Endothelial cell of umbilical vein (primary cell): ENCODE measurements at regions not wholly inside any gene's neighbourhood (a gene's known extent, or its start where the extent isn't known, plus 50 kb on each side); places are given as distances from the start of the nearest gene placed in this dataset.

Experiments
- BruUV-seq: library from RNA; stranded (reverse); fragments of 400-500 nt; replicated peaks from 2 replicates; lab custom pipeline; 2021; lab: Mats Ljungman, UMichigan
- CTCF ChIA-PET: fragments of 300-600, 350-600 bp; sonication (Branson Sonifier 250); formaldehyde crosslinking; loops from one replicate; lab custom pipeline; 2021; ENCODE audit warnings: antibody characterized with exemption, inconsistent platforms; lab: Charles Lee
- POLR2A ChIA-PET: fragments of 300-600, 350-600 bp; sonication (Branson Sonifier 250); formaldehyde crosslinking; loops from one replicate; lab custom pipeline; 2021; ENCODE audit warnings: antibody characterized with exemption, inconsistent platforms; lab: Charles Lee
- DNase-seq: peaks from one replicate; pipeline ENCODE4 v3.0.0-alpha.2; 2011; ENCODE audit warnings: low read depth, low spot score
- FAIRE-seq: peaks from 2 replicates; lab custom pipeline; 2011; peaks lifted over from hg19 to GRCh38; lab: Jason Lieb, UNC
- H2AFZ ChIP-seq: 2 replicates; pipeline ENCODE4 v1.6.0; 2012; ENCODE audit warnings: low read depth, low read length, control low read depth, inconsistent platforms
- H3K27ac ChIP-seq: 2 replicates; pipeline ENCODE4 v1.5.1; 2011; ENCODE audit warnings: low read depth, mild to moderate bottlenecking, control low read depth, low read length, moderate library complexity; ENCODE audit not compliant: insufficient read depth
- H3K27me3 ChIP-seq, 2 experiments: 2 replicates each; pipeline versions ENCODE4 v1.6.0 to v1.6.1; 2011; ENCODE audit warnings: low read length in 2 of 2, mixed read lengths in 1 of 2; ENCODE audit not compliant: control insufficient read depth in 2 of 2, insufficient read depth in 2 of 2
- H3K36me3 ChIP-seq, 2 experiments: 2 replicates in 1 of 2; 3 replicates in 1 of 2; pipeline ENCODE4 v1.5.1; 2011; ENCODE audit warnings: low read length in 2 of 2, mild to moderate bottlenecking in 1 of 2, moderate library complexity in 1 of 2; ENCODE audit not compliant: control insufficient read depth in 2 of 2, insufficient read depth in 2 of 2; ENCODE audit errors: extremely low read depth in 1 of 2
- H3K4me1 ChIP-seq: 3 replicates; pipeline ENCODE4 v1.5.1; 2011; ENCODE audit warnings: mild to moderate bottlenecking, low read length; ENCODE audit not compliant: control insufficient read depth, insufficient read depth; ENCODE audit errors: extremely low read depth
- H3K4me2 ChIP-seq: 2 replicates; pipeline ENCODE4 v1.6.1; 2011; ENCODE audit warnings: low read length, control low read depth, mixed read lengths; ENCODE audit not compliant: insufficient read depth
- H3K4me3 ChIP-seq, 3 experiments: fragments of 200-600 bp in 1 of 3; sonication (generic), shearing (Covaris generic) in 1 of 3; replicated peaks in 1 of 3; 2 replicates each; pipeline ENCODE4 v1.5.1; 2011 to 2016; ENCODE audit warnings: control low read depth in 3 of 3, low read length in 3 of 3, mild to moderate bottlenecking in 2 of 3, inconsistent platforms in 1 of 3, low read depth in 1 of 3, moderate library complexity in 1 of 3; ENCODE audit not compliant: insufficient read depth in 1 of 3
- H3K79me2 ChIP-seq: 2 replicates; pipeline ENCODE4 v1.6.0; 2012; ENCODE audit warnings: low read length, inconsistent platforms; ENCODE audit not compliant: control insufficient read depth, insufficient read depth
- H3K9ac ChIP-seq: replicated peaks from 2 replicates; pipeline ENCODE3; 2011; ENCODE audit warnings: low read length, control low read depth; ENCODE audit not compliant: insufficient read depth; ENCODE audit errors: extremely low read depth
- H3K9me1 ChIP-seq: replicated peaks from 3 replicates; pipeline ENCODE4 v1.6.0; 2011; ENCODE audit warnings: mild to moderate bottlenecking, low read length; ENCODE audit not compliant: control insufficient read depth, insufficient read depth; ENCODE audit errors: extremely low read depth
- H3K9me3 ChIP-seq: replicated peaks from 2 replicates; pipeline ENCODE4 v1.5.1; 2012; ENCODE audit warnings: low read length, inconsistent platforms; ENCODE audit not compliant: control insufficient read depth, insufficient read depth
- H4K20me1 ChIP-seq: replicated peaks from 2 replicates; pipeline ENCODE3; 2011; ENCODE audit warnings: mild to moderate bottlenecking, low read length; ENCODE audit not compliant: control insufficient read depth, insufficient read depth; ENCODE audit errors: extremely low read depth
- CTCF ChIP-seq, 2 donors: IDR thresholded peaks; 1 replicate in 1 of 2; 2 replicates in 1 of 2; pipeline ENCODE4 v1.5.1; 2011; ENCODE audit warnings: low read length in 2 of 2, mild to moderate bottlenecking in 2 of 2, moderate library complexity in 2 of 2, control low read depth in 1 of 2, inconsistent platforms in 1 of 2, low read depth in 1 of 2; ENCODE audit not compliant: insufficient read depth in 1 of 2; ENCODE audit errors: extremely low read depth in 1 of 2
- EZH2 ChIP-seq: IDR thresholded peaks from 2 replicates; pipeline ENCODE4 v1.6.1; 2012; ENCODE audit warnings: borderline replicate concordance, low read depth, mild to moderate bottlenecking, moderate library complexity, low read length, inconsistent platforms; ENCODE audit not compliant: severe bottlenecking
- FOS ChIP-seq: IDR thresholded peaks from 2 replicates; pipeline ENCODE4 v1.6.1; 2011; ENCODE audit warnings: mild to moderate bottlenecking, low read length, moderate library complexity, borderline replicate concordance; ENCODE audit not compliant: insufficient read depth
- GATA2 ChIP-seq: IDR thresholded peaks from 2 replicates; pipeline ENCODE4 v1.7.0; 2011; ENCODE audit warnings: low read depth, mild to moderate bottlenecking, moderate library complexity, mixed read lengths, low read length; ENCODE audit not compliant: insufficient read length, insufficient read depth
- JUN ChIP-seq: IDR thresholded peaks from 2 replicates; pipeline ENCODE4 v1.6.1; 2011; ENCODE audit warnings: borderline replicate concordance, low read depth; ENCODE audit not compliant: insufficient read length, insufficient read depth
- MAX ChIP-seq: IDR thresholded peaks from 2 replicates; pipeline ENCODE4 v1.6.1; 2011; ENCODE audit not compliant: insufficient read depth, insufficient read length
- MYC ChIP-seq: IDR thresholded peaks from one replicate; pipeline ENCODE4 v1.6.1; 2011; ENCODE audit warnings: mild to moderate bottlenecking, low read depth, low read length
- POLR2A ChIP-seq: IDR thresholded peaks from 2 replicates; pipeline ENCODE4 v1.6.1; 2012; ENCODE audit warnings: low read depth, mild to moderate bottlenecking, control low read depth, low read length
- POLR2AphosphoS5 ChIP-seq: IDR thresholded peaks from 2 replicates; pipeline ENCODE4 v1.6.1; 2012; ENCODE audit warnings: low read depth, mild to moderate bottlenecking, control low read depth, low read length, moderate library complexity; ENCODE audit not compliant: insufficient read depth
- dilution Hi-C: fragments of 300-500 bp; cut with MboI; formaldehyde crosslinking; loops from one replicate; pipeline ENCODE4 v1.15.0; 2019; ENCODE audit warnings: low sequenced_read_pairs; ENCODE audit not compliant: extremely low pct_ligation_motif_present
- intact Hi-C: fragments of 100-400 bp; cut with micrococcal nuclease; formaldehyde crosslinking; loops from one replicate; pipeline ENCODE4 v1.10.0; 2022

GRCh38 chr3:117409256-117409655 lies 699.7 kb downstream of the TUSC7 start:
- DNase-seq (no peak), FAIRE-seq (no peak)
- no peaks in the 10 kb centered on the region for H3K79me2 ChIP-seq
- H4K20me1 ChIP-seq, result no peaks in the 10 kb centered on the region
- H3K4me3 ChIP-seq, result no peak overlapping the region
- no peaks in the 10 kb centered on the region for H3K4me1 ChIP-seq
- no peak overlapping the region for H3K4me2 ChIP-seq
- H2AFZ ChIP-seq, result no peak overlapping the region
- TF ChIP-seq FOS (no peak), JUN (no peak), CTCF (IDR thresholded peaks at IDR 0.05; ENCODE audit: extremely low read depth in 1 of 2, insufficient read depth in 1 of 2, low read depth in 1 of 2, low read length in 2 of 2) (no peak), POLR2A (no peak), EZH2 (no peak), POLR2AphosphoS5 (no peak), GATA2 (no peak), MYC (no peak), MAX (no peak)
- POLR2A ChIA-PET, result no interaction called here
- intact Hi-C loops, result loop anchor here (10.0 kb wide), 1 partner anchor 586 kb away; no protein-coding TSS in a partner anchor
- no peak overlapping the region for H3K27ac ChIP-seq
- no TSS peak for BruUV-seq
- H3K36me3 ChIP-seq, result no peaks in the 10 kb centered on the region
- no peaks in the 10 kb centered on the region for H3K27me3 ChIP-seq
- no peak overlapping the region for H3K9ac ChIP-seq
- no peaks in the 10 kb centered on the region for H3K9me3 ChIP-seq
- CTCF ChIA-PET, result no interaction called here
- peaks cover 2% of the 10 kb centered on the region for H3K9me1 ChIP-seq
- dilution Hi-C loops, result no loop called here
